SK-N-SH (cell line): ENCODE measurements at regions not wholly inside any gene's neighbourhood (a gene's known extent, or its start where the extent isn't known, plus 50 kb on each side); places are given as distances from the start of the nearest gene placed in this dataset.
"Not testable (repeated sequence)": the region's sequence is repeated elsewhere in the genome, so short reads cannot be mapped to it uniquely, and the experiment has no call there.

Experiments used
- CTCF ChIA-PET: fragments of 300-600, 350-600 bp; formaldehyde crosslinking; extraction: SDS; loops from one replicate; lab custom pipeline; 2021; lab: Yijun Ruan, JAX
- POLR2A ChIA-PET: fragments of 350-600 bp; sonication (Branson Sonifier 250); formaldehyde crosslinking; extraction: SDS; loops from one replicate; lab custom pipeline; 2020; ENCODE audit warnings: antibody characterized with exemption, inconsistent platforms; lab: Yijun Ruan, JAX
- DNase-seq: peaks from one replicate; pipeline ENCODE4 v3.0.0; 2012
- H2AFZ ChIP-seq: fragments of 200-600 bp; sonication (generic); 2 replicates; pipeline ENCODE4 v1.8.1; 2016; ENCODE audit warnings: antibody characterized with exemption, mild to moderate bottlenecking, low read depth
- H3F3A ChIP-seq: fragments of 200-600 bp; sonication (generic); replicated peaks from 2 replicates; pipeline ENCODE3; 2016; ENCODE audit warnings: antibody characterized with exemption, mild to moderate bottlenecking; ENCODE audit not compliant: insufficient read depth
- H3K27ac ChIP-seq, 2 experiments: fragments of 200-500 bp in 1 of 2; fragments of 200-600 bp in 1 of 2; sonication (Bioruptor generic) in 1 of 2; sonication (generic), shearing (Covaris generic) in 1 of 2; 2 replicates each; pipeline versions ENCODE4 v1.5.1 to v1.6.1; 2014 to 2016; ENCODE audit warnings: low read depth in 2 of 2, inconsistent platforms in 1 of 2, low read length in 1 of 2, mild to moderate bottlenecking in 1 of 2, mixed read lengths in 1 of 2
- H3K27me3 ChIP-seq: fragments of 200-600 bp; sonication (generic), shearing (Covaris generic); 2 replicates; pipeline ENCODE4 v1.6.1; 2016; ENCODE audit warnings: mixed run types; ENCODE audit not compliant: insufficient read depth
- H3K36me3 ChIP-seq, 2 experiments: fragments of 200-500 bp in 1 of 2; fragments of 200-600 bp in 1 of 2; sonication (Bioruptor generic) in 1 of 2; sonication (generic) in 1 of 2; replicated peaks in 1 of 2; 2 replicates each; pipeline versions ENCODE3 to v1.5.1; 2014 to 2016; ENCODE audit warnings: low read length in 1 of 2, mild to moderate bottlenecking in 1 of 2; ENCODE audit not compliant: insufficient read depth in 2 of 2, control insufficient read depth in 1 of 2
- H3K4me1 ChIP-seq, 2 experiments: fragments of 200-500 bp in 1 of 2; fragments of 200-600 bp in 1 of 2; sonication (Bioruptor generic) in 1 of 2; sonication (generic), shearing (Covaris generic) in 1 of 2; 2 replicates each; pipeline versions ENCODE4 v1.5.1 to v1.6.1; 2014 to 2016; ENCODE audit warnings: low read depth in 1 of 2, low read length in 1 of 2, mixed run types in 1 of 2; ENCODE audit not compliant: insufficient read depth in 2 of 2, control insufficient read depth in 1 of 2
- H3K4me2 ChIP-seq: fragments of 200-600 bp; sonication (generic), shearing (Covaris generic); 2 replicates; pipeline ENCODE4 v1.6.1; 2017; ENCODE audit warnings: mixed run types
- H3K4me3 ChIP-seq, 2 experiments: fragments of 200-500 bp in 1 of 2; fragments of 200-600 bp in 1 of 2; sonication (Bioruptor generic) in 1 of 2; sonication (generic), shearing (Covaris generic) in 1 of 2; 2 replicates each; pipeline versions ENCODE4 v1.5.1 to v1.8.1; 2014 to 2016; ENCODE audit warnings: low read depth in 2 of 2, inconsistent platforms in 1 of 2, low read length in 1 of 2, mild to moderate bottlenecking in 1 of 2, mixed read lengths in 1 of 2, moderate library complexity in 1 of 2
- H3K79me2 ChIP-seq: fragments of 200-600 bp; sonication (generic); 2 replicates; pipeline ENCODE4 v1.8.1; 2017; ENCODE audit warnings: mild to moderate bottlenecking; ENCODE audit not compliant: insufficient read depth
- H3K9ac ChIP-seq: fragments of 200-600 bp; sonication (generic); 2 replicates; pipeline ENCODE4 v1.6.1; 2017; ENCODE audit warnings: mixed run types
- H3K9me2 ChIP-seq: fragments of 200-600 bp; sonication (generic); 2 replicates; pipeline ENCODE4 v1.6.1; 2017; ENCODE audit warnings: mixed run types
- H3K9me3 ChIP-seq: fragments of 200-600 bp; sonication (generic); 2 replicates; pipeline ENCODE4 v1.6.1; 2017; ENCODE audit warnings: mixed run types, mild to moderate bottlenecking, moderate library complexity
- H4K20me1 ChIP-seq: fragments of 200-600 bp; sonication (generic); 2 replicates; pipeline ENCODE4 v1.6.1; 2017; ENCODE audit warnings: mild to moderate bottlenecking, mixed run types; ENCODE audit not compliant: insufficient read depth
- ELF1 ChIP-seq: IDR thresholded peaks from 2 replicates; pipeline ENCODE4 v1.4.0; 2012
- EP300 ChIP-seq, 2 experiments: IDR thresholded peaks; 2 replicates each; pipeline versions ENCODE4 v1.4.0 to v1.6.1; 2012; ENCODE audit warnings: borderline replicate concordance in 1 of 2, low read depth in 1 of 2, low read length in 1 of 2
- GABPA ChIP-seq: IDR thresholded peaks from 2 replicates; pipeline ENCODE4 v1.4.0; 2012; ENCODE audit warnings: low read depth, mild to moderate bottlenecking
- GATA2 ChIP-seq: sonication (generic); formaldehyde crosslinking; IDR thresholded peaks from 2 replicates; pipeline ENCODE4 v1.5.0; 2020; ENCODE audit warnings: mild to moderate bottlenecking, missing genetic modification reagents
- IRF3 ChIP-seq: fragments of 150-350 bp; IDR thresholded peaks from 2 replicates; pipeline ENCODE4 v1.6.1; 2016; ENCODE audit warnings: mild to moderate bottlenecking, low read depth, low read length
- JUND ChIP-seq: IDR thresholded peaks from 2 replicates; pipeline ENCODE4 v1.4.0; 2012
- MEF2A ChIP-seq: IDR thresholded peaks from 2 replicates; pipeline ENCODE4 v1.4.0; 2012; ENCODE audit warnings: low read depth, borderline replicate concordance
- PBX3 ChIP-seq: IDR thresholded peaks from 2 replicates; pipeline ENCODE4; 2012
- RAD21 ChIP-seq: IDR thresholded peaks from 2 replicates; pipeline ENCODE4 v1.6.1; 2012; ENCODE audit warnings: mild to moderate bottlenecking, low read length
- RCOR1 ChIP-seq: fragments of 150-350 bp; IDR thresholded peaks from 2 replicates; pipeline ENCODE4 v1.6.1; 2017; ENCODE audit warnings: antibody characterized with exemption, low read length
- RXRA ChIP-seq: IDR thresholded peaks from 2 replicates; pipeline ENCODE4 v1.4.0; 2012; ENCODE audit warnings: low read depth, mild to moderate bottlenecking, borderline replicate concordance
- SIN3A ChIP-seq: IDR thresholded peaks from 2 replicates; pipeline ENCODE4 v1.6.1; 2012; ENCODE audit warnings: low read depth, mild to moderate bottlenecking, low read length, moderate library complexity, borderline replicate concordance
- TAF1 ChIP-seq: IDR thresholded peaks from 2 replicates; pipeline ENCODE4 v1.6.1; 2012; ENCODE audit warnings: low read depth, mild to moderate bottlenecking, low read length, moderate library complexity, borderline replicate concordance
- TCF12 ChIP-seq: IDR thresholded peaks from 2 replicates; pipeline ENCODE4 v1.4.0; 2012
- USF1 ChIP-seq: IDR thresholded peaks from 2 replicates; pipeline ENCODE4 v1.4.0; 2012; ENCODE audit warnings: low read depth, borderline replicate concordance
- WGBS: methylation state at CpG from one replicate; pipeline ENCODE4 v1.1.6; 2017; ENCODE audit warnings: low lambda C conversion rate; 5-methylcytosine and 5-hydroxymethylcytosine counted together

- no peak for TF ChIP-seq PBX3
- TF ChIP-seq TCF12 = no peak
- no peak for TF ChIP-seq ELF1
- TF ChIP-seq IRF3 = no peak
- TF ChIP-seq GABPA = no peak
- no peak for TF ChIP-seq RCOR1
- TF ChIP-seq, all 33 proteins: peak for 0
Observed at GRCh38 chr11:39345834-39346442, 2113.5 kb downstream of the LRRC4C start (continued).

- ChIA-PET POLR2A (no interaction called here), CTCF (no interaction called here)
- no peaks in the 10 kb centered on the region for H3K36me3 ChIP-seq
- no peaks in the 10 kb centered on the region for H3K9me3 ChIP-seq
- no peaks in the 10 kb centered on the region for H3K79me2 ChIP-seq
- peaks cover 0 to 7% of the 10 kb centered on the region in 2 experiments; a peak in 1 of 4 replicates for H3K4me1 ChIP-seq
- no peak overlapping the region for H3K4me3 ChIP-seq
- no peak overlapping the region for H3K27ac ChIP-seq
- TF ChIP-seq RCOR1 (no peak), RAD21 (no peak)
- H3K9ac ChIP-seq = no peak overlapping the region
- DNase-seq = no peak
- H2AFZ ChIP-seq = no peak overlapping the region
- no peaks in the 10 kb centered on the region for H4K20me1 ChIP-seq
- WGBS = 18% methylated on average over 4 of the region's 4 CpGs
- no peak overlapping the region for H3K4me2 ChIP-seq
- no peaks in the 10 kb centered on the region for H3K9me2 ChIP-seq
- H3F3A ChIP-seq = no peaks in the 10 kb centered on the region
- H3K27me3 ChIP-seq = peaks cover 4% of the 10 kb centered on the region; the same call in 1 of the 2 replicates
Observed at GRCh38 chr11:39341461-39341860, 2118.0 kb downstream of the LRRC4C start.

GRCh38 chr11:39333006-39333405 lies 2126.4 kb downstream of the LRRC4C start:
- H3K27me3 ChIP-seq, CTCF ChIA-PET, H3K4me2 ChIP-seq, H3K9me2 ChIP-seq, H3K4me3 ChIP-seq, H3K36me3 ChIP-seq, H3F3A ChIP-seq, H2AFZ ChIP-seq, H3K27ac ChIP-seq, DNase-seq, H3K9ac ChIP-seq, POLR2A ChIA-PET, H3K9me3 ChIP-seq, H4K20me1 ChIP-seq, H3K79me2 ChIP-seq, H3K4me1 ChIP-seq: not testable (repeated sequence)
- 61% methylated on average over 7 of the region's 21 CpGs for WGBS

GRCh38 chr11:39327302-39327701 lies 2132.2 kb downstream of the LRRC4C start:
- no peaks in the 10 kb centered on the region for H3K9me2 ChIP-seq
- H3K4me2 ChIP-seq = no peak overlapping the region
- H3K4me3 ChIP-seq = no peak overlapping the region
- no peaks in the 10 kb centered on the region for H3K9me3 ChIP-seq
- no peaks in the 10 kb centered on the region for H3K27me3 ChIP-seq
- H3K4me1 ChIP-seq = no peaks in the 10 kb centered on the region
- no peak overlapping the region for H3K9ac ChIP-seq
- H3K36me3 ChIP-seq = no peaks in the 10 kb centered on the region
- ChIA-PET POLR2A (no interaction called here), CTCF (no interaction called here)
- H2AFZ ChIP-seq = no peak overlapping the region
- no peaks in the 10 kb centered on the region for H3F3A ChIP-seq
- 15% methylated on average over 6 of the region's 6 CpGs for WGBS
- DNase-seq = no peak
- no peak overlapping the region for H3K27ac ChIP-seq
- no peaks in the 10 kb centered on the region for H3K79me2 ChIP-seq
- no peaks in the 10 kb centered on the region for H4K20me1 ChIP-seq
- TF ChIP-seq EP300 (IDR thresholded peaks at IDR 0.05; ENCODE audit: borderline replicate concordance in 1 of 2, low read depth in 1 of 2, low read length in 1 of 2) (no peak), IRF3 (no peak), TAF1 (no peak), PBX3 (no peak), SIN3A (no peak), RAD21 (no peak), GABPA (no peak), GATA2 (no peak), MEF2A (no peak), RXRA (no peak), USF1 (no peak), JUND (no peak)
